CD14-positive monocyte (primary cell): ENCODE measurements at regions not wholly inside any gene's neighbourhood (a gene's known extent, or its start where the extent isn't known, plus 50 kb on each side); places are given as distances from the start of the nearest gene placed in this dataset.

ENCODE experiments used
- DNase-seq, 3 donors: peaks; one replicate each; pipeline ENCODE4 v3.0.0-alpha.2; 2011 to 2022
- H2AFZ ChIP-seq: 2 replicates; pipeline ENCODE4 v1.6.0; 2012; ENCODE audit warnings: mild to moderate bottlenecking, low read depth, low read length, inconsistent platforms; ENCODE audit not compliant: insufficient read depth, poor library complexity, severe bottlenecking
- H3K27ac ChIP-seq, 2 donors: 1 replicate in 1 of 2; 2 replicates in 1 of 2; pipeline ENCODE4 v1.5.1; 2012 to 2013; ENCODE audit warnings: low read length in 2 of 2, control low read depth in 1 of 2, inconsistent platforms in 1 of 2, low read depth in 1 of 2, mild to moderate bottlenecking in 1 of 2
- H3K27me3 ChIP-seq, 2 donors: one replicate each; pipeline versions ENCODE4 v1.6.0 to v1.6.1; 2011 to 2013; ENCODE audit warnings: low read length in 2 of 2; ENCODE audit not compliant: control insufficient read depth in 2 of 2, insufficient read depth in 2 of 2
- H3K36me3 ChIP-seq, 2 donors: replicated peaks in 1 of 2; 1 replicate in 1 of 2; 2 replicates in 1 of 2; pipeline versions ENCODE4 v1.5.1 to v1.6.1; 2012 to 2013; ENCODE audit warnings: low read length in 2 of 2, control low read depth in 1 of 2, inconsistent platforms in 1 of 2, mild to moderate bottlenecking in 1 of 2; ENCODE audit not compliant: insufficient read depth in 2 of 2, control insufficient read depth in 1 of 2
- H3K4me1 ChIP-seq, 2 donors: 1 replicate in 1 of 2; 2 replicates in 1 of 2; pipeline versions ENCODE4 v1.5.1 to v1.6.1; 2012 to 2013; ENCODE audit warnings: low read length in 2 of 2, control low read depth in 1 of 2, inconsistent platforms in 1 of 2, mild to moderate bottlenecking in 1 of 2, moderate library complexity in 1 of 2; ENCODE audit not compliant: insufficient read depth in 2 of 2, control insufficient read depth in 1 of 2
- H3K4me2 ChIP-seq: replicated peaks from 2 replicates; pipeline ENCODE3; 2012; ENCODE audit warnings: low read length, moderate library complexity, mild to moderate bottlenecking; ENCODE audit not compliant: poor library complexity, severe bottlenecking; ENCODE audit errors: extremely low read depth
- H3K4me3 ChIP-seq, 3 experiments: fragments of 200-600 bp in 1 of 3; sonication (generic) in 1 of 3; replicated peaks in 1 of 3; 1 replicate in 2 of 3; 2 replicates in 1 of 3; pipeline ENCODE4 v1.5.1; 2011 to 2013; ENCODE audit warnings: low read length in 3 of 3, mild to moderate bottlenecking in 3 of 3, control low read depth in 2 of 3, low read depth in 2 of 3, inconsistent platforms in 1 of 3, moderate library complexity in 1 of 3
- H3K79me2 ChIP-seq: 2 replicates; pipeline ENCODE4 v1.6.0; 2012; ENCODE audit warnings: mild to moderate bottlenecking, control low read depth, inconsistent platforms, low read length, moderate library complexity; ENCODE audit not compliant: insufficient read depth
- H3K9ac ChIP-seq: 2 replicates; pipeline ENCODE4 v1.6.0; 2017; ENCODE audit warnings: low read length, mild to moderate bottlenecking; ENCODE audit not compliant: insufficient read depth, poor library complexity, severe bottlenecking
- H3K9me3 ChIP-seq, 2 donors: replicated peaks in 1 of 2; 1 replicate in 1 of 2; 2 replicates in 1 of 2; pipeline versions ENCODE4 v1.5.1 to v1.6.1; 2012 to 2013; ENCODE audit warnings: low read length in 2 of 2, control low read depth in 1 of 2; ENCODE audit not compliant: control insufficient read depth in 1 of 2, insufficient read depth in 1 of 2
- H4K20me1 ChIP-seq: 2 replicates; pipeline ENCODE4 v1.6.0; 2012; ENCODE audit warnings: mild to moderate bottlenecking, low read length, control low read depth, moderate library complexity; ENCODE audit not compliant: insufficient read depth
- H3K27ac Mint-ChIP-seq, 7 donors: one replicate each; pipeline ENCODE4 v1.8.0; 2020; ENCODE audit warnings: mild to moderate bottlenecking in 7 of 7, mixed read lengths in 7 of 7, moderate library complexity in 6 of 7, inconsistent platforms in 2 of 7
- H3K27me3 Mint-ChIP-seq, 3 donors: one replicate each; pipeline ENCODE4 v1.8.0; 2021 to 2022; ENCODE audit warnings: low read depth in 3 of 3, mild to moderate bottlenecking in 3 of 3, mixed read lengths in 3 of 3, moderate library complexity in 3 of 3, inconsistent platforms in 1 of 3
- H3K36me3 Mint-ChIP-seq, 2 donors: one replicate each; pipeline ENCODE4 v1.8.0; 2020; ENCODE audit warnings: mixed read lengths in 2 of 2, inconsistent platforms in 1 of 2, mild to moderate bottlenecking in 1 of 2
- H3K4me1 Mint-ChIP-seq: one replicate; pipeline ENCODE4 v1.8.0; 2020; ENCODE audit warnings: mild to moderate bottlenecking, mixed read lengths
- H3K4me3 Mint-ChIP-seq, 2 donors: one replicate each; pipeline ENCODE4 v1.8.0; 2020; ENCODE audit warnings: mild to moderate bottlenecking in 2 of 2, mixed read lengths in 2 of 2, moderate library complexity in 1 of 2
- H3K9me3 Mint-ChIP-seq, 7 donors: one replicate each; pipeline ENCODE4 v1.8.0; 2020 to 2022; ENCODE audit warnings: mixed read lengths in 7 of 7, mild to moderate bottlenecking in 6 of 7, moderate library complexity in 6 of 7, inconsistent platforms in 2 of 7
- WGBS: methylation state at CpG from one replicate; pipeline ENCODE4 v1.1.5; 2013; ENCODE audit warnings: missing lambda C conversion rate; ENCODE audit not compliant: insufficient coverage; 5-methylcytosine and 5-hydroxymethylcytosine counted together
- intact Hi-C, 2 donors: fragments of 100-400 bp; cut with micrococcal nuclease; formaldehyde crosslinking; loops; one replicate each; pipeline versions ENCODE4 v1.15.0 to v1.15.1; 2023
- TF ChIP-seq, protein P1 (sequence below): fragments of 200-600 bp; IDR thresholded peaks from one replicate; pipeline ENCODE4 v1.8.0; 2022; ENCODE audit warnings: antibody characterized with exemption, mild to moderate bottlenecking

GRCh38 chr7:136131304-136131630 is 154.1 kb upstream of the MTPN start:
- Histone ChIP-seq H3K27me3 (no peaks in the 10 kb centered on the region), H4K20me1 (no peaks in the 10 kb centered on the region), H2AFZ (no peak overlapping the region), H3K4me3 (no peak overlapping the region), H3K9ac (no peak overlapping the region), H3K4me1 (no peaks in the 10 kb centered on the region), H3K9me3 (no peaks in the 10 kb centered on the region), H3K79me2 (no peaks in the 10 kb centered on the region), H3K27ac (no peak overlapping the region), H3K36me3 (no peaks in the 10 kb centered on the region), H3K4me2 (no peak overlapping the region)
- no peak for DNase-seq
- no CpG with 5 or more reads among the region's 3 CpGs for WGBS
- peaks cover 2 to 3% (median 2%) of the 10 kb centered on the region in 3 donors for H3K27me3 Mint-ChIP-seq
- TF ChIP-seq, protein P1, sequence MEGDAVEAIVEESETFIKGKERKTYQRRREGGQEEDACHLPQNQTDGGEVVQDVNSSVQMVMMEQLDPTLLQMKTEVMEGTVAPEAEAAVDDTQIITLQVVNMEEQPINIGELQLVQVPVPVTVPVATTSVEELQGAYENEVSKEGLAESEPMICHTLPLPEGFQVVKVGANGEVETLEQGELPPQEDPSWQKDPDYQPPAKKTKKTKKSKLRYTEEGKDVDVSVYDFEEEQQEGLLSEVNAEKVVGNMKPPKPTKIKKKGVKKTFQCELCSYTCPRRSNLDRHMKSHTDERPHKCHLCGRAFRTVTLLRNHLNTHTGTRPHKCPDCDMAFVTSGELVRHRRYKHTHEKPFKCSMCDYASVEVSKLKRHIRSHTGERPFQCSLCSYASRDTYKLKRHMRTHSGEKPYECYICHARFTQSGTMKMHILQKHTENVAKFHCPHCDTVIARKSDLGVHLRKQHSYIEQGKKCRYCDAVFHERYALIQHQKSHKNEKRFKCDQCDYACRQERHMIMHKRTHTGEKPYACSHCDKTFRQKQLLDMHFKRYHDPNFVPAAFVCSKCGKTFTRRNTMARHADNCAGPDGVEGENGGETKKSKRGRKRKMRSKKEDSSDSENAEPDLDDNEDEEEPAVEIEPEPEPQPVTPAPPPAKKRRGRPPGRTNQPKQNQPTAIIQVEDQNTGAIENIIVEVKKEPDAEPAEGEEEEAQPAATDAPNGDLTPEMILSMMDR: no peak
- no peaks in the 10 kb centered on the region for H3K4me1 Mint-ChIP-seq
- no peak overlapping the region for H3K27ac Mint-ChIP-seq
- H3K4me3 Mint-ChIP-seq: no peak overlapping the region
- intact Hi-C loops: no loop called here
- no peaks in the 10 kb centered on the region for H3K36me3 Mint-ChIP-seq
- H3K9me3 Mint-ChIP-seq: peaks cover 0 to 4% (median 0%) of the 10 kb centered on the region in 7 donors

- no peak for DNase-seq
- H3K4me1 ChIP-seq: no peaks in the 10 kb centered on the region
- intact Hi-C loops: no loop called here
- no peak overlapping the region for H3K27ac ChIP-seq
- H4K20me1 ChIP-seq: no peaks in the 10 kb centered on the region
- H3K4me3 Mint-ChIP-seq: no peak overlapping the region
- no peak overlapping the region for H3K27ac Mint-ChIP-seq
- no CpG with 5 or more reads among the region's 6 CpGs for WGBS
- H3K79me2 ChIP-seq: no peaks in the 10 kb centered on the region
- H3K27me3 ChIP-seq: no peaks in the 10 kb centered on the region
- peaks cover 0 to 3% (median under 1%) of the 10 kb centered on the region in 7 donors for H3K9me3 Mint-ChIP-seq
- no peak overlapping the region for H3K4me3 ChIP-seq
- TF ChIP-seq, protein P1: no peak
- H2AFZ ChIP-seq: no peak overlapping the region
- no peak overlapping the region for H3K9ac ChIP-seq
- no peaks in the 10 kb centered on the region for H3K36me3 Mint-ChIP-seq
- H3K4me2 ChIP-seq: no peak overlapping the region
- H3K9me3 ChIP-seq: no peaks in the 10 kb centered on the region
- no peaks in the 10 kb centered on the region for H3K36me3 ChIP-seq
- H3K27me3 Mint-ChIP-seq: peaks cover 2 to 3% (median 2%) of the 10 kb centered on the region in 3 donors
- H3K4me1 Mint-ChIP-seq: no peaks in the 10 kb centered on the region
These were observed 153.5 kb upstream of the MTPN start for GRCh38 chr7:136130511-136131303.
